ENCODE measurements at regions not wholly inside any gene's neighbourhood (a gene's known extent, or its start where the extent isn't known, plus 50 kb on each side); places are given as distances from the start of the nearest gene placed in this dataset.

- DNase-seq (ENCODE audit: low spot score), result no peak
- FAIRE-seq, result no peak
Measured at GRCh38 chr15:57821826-57822225, 115.3 kb downstream of the POLR2M start.

- FAIRE-seq, result no peak
- DNase-seq (ENCODE audit: low spot score), result no peak
Measured at GRCh38 chr15:57823325-57823882, 116.9 kb downstream of the POLR2M start.

- FAIRE-seq, result no peak
- DNase-seq (ENCODE audit: low spot score), result no peak
Measured at GRCh38 chr15:57824186-57824585, 117.7 kb downstream of the POLR2M start.

GRCh38 chr15:57827021-57827420 lies 120.5 kb downstream of the POLR2M start:
- peak; percentile 86 for FAIRE-seq
- no peak for DNase-seq (ENCODE audit: low spot score)

GRCh38 chr15:57827971-57828370 lies 121.5 kb downstream of the POLR2M start:
- no peak for DNase-seq (ENCODE audit: low spot score)
- no peak for FAIRE-seq

- FAIRE-seq (no peak), DNase-seq (ENCODE audit: low spot score) (no peak)
Measured at GRCh38 chr15:57832183-57832582, 125.7 kb downstream of the POLR2M start.

GRCh38 chr15:57835119-57835518 lies 128.6 kb downstream of the POLR2M start:
- no peak for FAIRE-seq
- DNase-seq (ENCODE audit: low spot score), result no peak

- FAIRE-seq (no peak), DNase-seq (ENCODE audit: low spot score) (peak; percentile 19)
Measured at GRCh38 chr15:57849317-57849716, 142.8 kb downstream of the POLR2M start.

GRCh38 chr15:57854531-57854930 lies 148.0 kb downstream of the POLR2M start:
- FAIRE-seq (no peak), DNase-seq (ENCODE audit: low spot score) (no peak)

- no peak for FAIRE-seq
Measured at GRCh38 chr15:57857871-57858270, 151.4 kb downstream of the POLR2M start.

GRCh38 chr15:57859130-57859685 lies 152.7 kb downstream of the POLR2M start:
- no peak for DNase-seq (ENCODE audit: low spot score)
- no peak for FAIRE-seq

More at GRCh38 chr15:57857871-57858270, 151.4 kb downstream of the POLR2M start:
- DNase-seq (ENCODE audit: low spot score), result no peak

- no peak for FAIRE-seq
- no peak for DNase-seq (ENCODE audit: low spot score)
Measured at GRCh38 chr15:57861034-57861638, 154.6 kb downstream of the POLR2M start.

GRCh38 chr15:57861815-57862586 lies 155.5 kb downstream of the POLR2M start:
- DNase-seq (ENCODE audit: low spot score), result peak; percentile 61

GRCh38 chr15:57862761-57863160 lies 156.2 kb downstream of the POLR2M start:
- peak; percentile 37 for FAIRE-seq

More at GRCh38 chr15:57861815-57862586, 155.5 kb downstream of the POLR2M start:
- peak; percentile 58 for FAIRE-seq

GRCh38 chr15:57865294-57865693 lies 158.8 kb downstream of the POLR2M start:
- FAIRE-seq (no peak), DNase-seq (ENCODE audit: low spot score) (no peak)

More at GRCh38 chr15:57862761-57863160, 156.2 kb downstream of the POLR2M start:
- DNase-seq (ENCODE audit: low spot score), result no peak

GRCh38 chr15:57866149-57866736 lies 159.7 kb downstream of the POLR2M start:
- DNase-seq (ENCODE audit: low spot score) (peak; percentile 49), FAIRE-seq (no peak)

- FAIRE-seq, result peak; percentile 46
- DNase-seq (ENCODE audit: low spot score), result no peak
Measured at GRCh38 chr15:57867970-57868798, 161.7 kb downstream of the POLR2M start.

GRCh38 chr15:57870667-57871066 lies 164.2 kb downstream of the POLR2M start:
- DNase-seq (ENCODE audit: low spot score) (no peak), FAIRE-seq (no peak)

GRCh38 chr15:57872281-57873030 lies 165.9 kb downstream of the POLR2M start:
- no peak for FAIRE-seq
- DNase-seq (ENCODE audit: low spot score), result no peak

- FAIRE-seq (peak; percentile 77), DNase-seq (ENCODE audit: low spot score) (peak; percentile 58)
Measured at GRCh38 chr15:57873564-57874209, 167.2 kb downstream of the POLR2M start.
